ENCODE measurements at regions not wholly inside any gene's neighbourhood (a gene's known extent, or its start where the extent isn't known, plus 50 kb on each side); places are given as distances from the start of the nearest gene placed in this dataset.

GRCh38 chr18:11495441-11495840 lies 114.0 kb upstream of the SLC35G4 start:
- TF ChIP-seq ELF1 (IDR thresholded peaks at IDR 0.05; ENCODE audit: borderline replicate concordance, low read depth) (no peak), CEBPB (IDR thresholded peaks at IDR 0.05; ENCODE audit: low read depth) (no peak), POLR2A (IDR thresholded peaks at IDR 0.05; ENCODE audit: borderline replicate concordance, extremely low read depth, insufficient read depth, insufficient read length) (no peak), JUND (IDR thresholded peaks at IDR 0.05) (no peak), ATF3 (IDR thresholded peaks at IDR 0.05) (no peak), POLR2AphosphoS5 (IDR thresholded peaks at IDR 0.05; ENCODE audit: low read depth, low read length) (no peak), RAD21 (IDR thresholded peaks at IDR 0.05; ENCODE audit: low read depth) (no peak), SP1 (IDR thresholded peaks at IDR 0.05; ENCODE audit: low read depth) (no peak), EGR1 (IDR thresholded peaks at IDR 0.05; ENCODE audit: low read depth) (no peak), EZH2 (IDR thresholded peaks at IDR 0.05) (no peak), ZNF274 (IDR thresholded peaks at IDR 0.05; ENCODE audit: low read depth, low read length) (no peak), SIN3A (IDR thresholded peaks at IDR 0.05; ENCODE audit: low read depth) (no peak)
- TF ChIP-seq, protein P1, sequence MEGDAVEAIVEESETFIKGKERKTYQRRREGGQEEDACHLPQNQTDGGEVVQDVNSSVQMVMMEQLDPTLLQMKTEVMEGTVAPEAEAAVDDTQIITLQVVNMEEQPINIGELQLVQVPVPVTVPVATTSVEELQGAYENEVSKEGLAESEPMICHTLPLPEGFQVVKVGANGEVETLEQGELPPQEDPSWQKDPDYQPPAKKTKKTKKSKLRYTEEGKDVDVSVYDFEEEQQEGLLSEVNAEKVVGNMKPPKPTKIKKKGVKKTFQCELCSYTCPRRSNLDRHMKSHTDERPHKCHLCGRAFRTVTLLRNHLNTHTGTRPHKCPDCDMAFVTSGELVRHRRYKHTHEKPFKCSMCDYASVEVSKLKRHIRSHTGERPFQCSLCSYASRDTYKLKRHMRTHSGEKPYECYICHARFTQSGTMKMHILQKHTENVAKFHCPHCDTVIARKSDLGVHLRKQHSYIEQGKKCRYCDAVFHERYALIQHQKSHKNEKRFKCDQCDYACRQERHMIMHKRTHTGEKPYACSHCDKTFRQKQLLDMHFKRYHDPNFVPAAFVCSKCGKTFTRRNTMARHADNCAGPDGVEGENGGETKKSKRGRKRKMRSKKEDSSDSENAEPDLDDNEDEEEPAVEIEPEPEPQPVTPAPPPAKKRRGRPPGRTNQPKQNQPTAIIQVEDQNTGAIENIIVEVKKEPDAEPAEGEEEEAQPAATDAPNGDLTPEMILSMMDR (IDR thresholded peaks at IDR 0.05 in 2 of 3, conservative IDR thresholded peaks at IDR 0.05 in 1 of 3; ENCODE audit: borderline replicate concordance in 1 of 3, insufficient read depth in 1 of 3, low read depth in 2 of 3, low read length in 2 of 3), result no peak

Measured in HCT116 (cell line).